HFF-Myc (cell line): ENCODE measurements at regions not wholly inside any gene's neighbourhood (a gene's known extent, or its start where the extent isn't known, plus 50 kb on each side); places are given as distances from the start of the nearest gene placed in this dataset.

Experiments
- DNase-seq: peaks from one replicate; pipeline ENCODE4 v3.0.0-alpha.2; 2011; ENCODE audit warnings: low read depth; ENCODE audit errors: extremely low read depth
- H3K4me3 ChIP-seq: replicated peaks from 2 replicates; pipeline ENCODE4 v1.5.1; 2011; ENCODE audit warnings: low read depth, mild to moderate bottlenecking, control low read depth, low read length
- CTCF ChIP-seq: IDR thresholded peaks from 2 replicates; pipeline ENCODE4 v1.5.1; 2012; ENCODE audit warnings: mild to moderate bottlenecking, low read depth, low read length, control low read depth; ENCODE audit errors: missing control alignments

DNA sequence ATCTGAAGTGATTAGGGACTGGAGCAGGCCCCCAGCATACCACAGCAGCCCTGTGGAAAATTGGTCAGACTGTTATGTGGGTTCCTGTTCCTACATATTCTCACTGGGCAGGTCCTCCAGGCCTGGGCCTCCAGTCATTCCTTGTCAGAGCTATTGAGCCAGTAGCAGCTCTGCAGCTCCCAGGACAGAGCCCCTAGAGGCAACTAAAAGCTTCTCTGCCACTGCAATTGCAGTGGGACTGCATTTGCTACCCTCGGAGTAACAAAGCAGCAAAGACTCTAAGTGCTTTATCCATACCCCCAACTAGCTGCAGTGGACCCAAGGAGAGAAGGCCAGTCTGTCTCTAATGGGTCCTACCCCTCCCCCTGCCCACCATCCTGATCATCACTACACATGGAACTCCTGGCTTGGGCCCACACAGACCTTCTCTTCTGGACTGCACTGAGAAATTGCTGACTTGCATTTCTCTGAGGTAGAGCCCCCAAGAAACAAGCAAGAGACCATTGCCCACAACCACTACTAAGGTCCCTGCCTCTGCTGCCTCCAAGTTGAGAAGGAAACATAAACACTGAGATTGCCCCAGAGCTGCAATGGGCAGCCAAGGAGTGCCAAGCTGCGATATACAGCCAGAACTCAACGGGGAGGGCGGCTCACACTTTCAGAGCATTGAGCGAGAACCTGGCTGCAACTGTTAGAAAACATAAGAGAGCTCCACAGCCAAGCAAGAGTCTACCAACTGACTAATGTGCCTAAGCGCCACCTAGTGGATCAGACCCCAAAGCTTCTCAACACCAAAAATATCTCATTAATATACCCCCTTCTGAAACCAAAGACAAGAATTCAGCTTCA, 738.7 kb upstream of the NDST4 start:
- no peak for DNase-seq
- TF ChIP-seq CTCF: no peak
- H3K4me3 ChIP-seq: no peak overlapping the region

DNA sequence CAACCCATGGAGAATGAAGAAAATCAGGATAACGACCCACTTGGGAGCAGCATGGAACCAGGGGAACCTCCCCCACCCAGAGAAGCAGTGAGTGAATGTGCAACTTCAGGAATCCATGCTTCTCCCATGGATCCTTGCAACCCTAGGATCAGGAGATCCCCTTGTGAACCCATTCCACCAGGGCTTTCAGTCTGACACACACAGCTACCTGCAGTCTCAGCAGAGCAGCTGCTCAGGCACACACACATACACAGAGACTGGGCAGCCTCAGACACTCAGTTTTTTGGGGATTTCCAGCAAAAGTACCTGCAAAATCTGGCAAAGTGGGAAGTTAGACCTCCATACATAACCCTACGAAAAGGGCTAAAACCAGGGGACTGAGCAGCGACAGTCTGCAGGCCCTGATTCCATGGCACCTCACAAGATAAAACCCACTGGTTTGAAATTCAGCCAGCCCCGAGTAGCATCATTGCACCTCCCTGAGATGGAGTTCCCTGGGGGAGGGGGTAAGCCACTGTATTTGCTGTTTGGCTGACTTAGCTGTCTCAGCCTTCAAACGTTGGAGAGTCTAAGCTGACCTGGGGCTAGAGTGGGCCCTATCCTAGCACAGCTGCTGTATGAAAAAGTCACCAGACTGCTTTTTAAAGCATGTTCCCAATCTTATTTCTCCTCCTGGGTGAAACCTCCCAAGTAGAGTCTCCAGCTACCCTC, 737.5 kb upstream of the NDST4 start:
- no peak overlapping the region for H3K4me3 ChIP-seq
- no peak for TF ChIP-seq CTCF
- no peak for DNase-seq

DNA sequence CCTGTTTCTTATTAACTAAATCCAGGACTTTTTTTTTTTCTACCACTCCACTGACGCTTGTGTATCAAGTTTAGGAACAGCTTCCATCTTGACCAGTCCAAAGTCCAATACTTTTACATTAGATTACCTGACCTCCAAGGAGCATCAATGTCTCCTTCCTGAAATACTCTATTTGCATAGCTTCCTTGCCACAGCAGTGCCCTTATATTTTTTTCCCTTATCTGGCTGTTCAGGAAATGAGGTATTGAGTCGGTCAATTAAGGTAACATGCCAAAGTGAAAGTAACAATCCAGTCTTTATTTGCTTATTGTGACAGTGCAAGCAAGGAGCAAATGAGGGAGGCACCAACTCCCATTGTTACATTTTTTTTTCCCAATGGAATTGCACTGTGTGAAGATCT, 730.8 kb upstream of the NDST4 start:
- no peak for DNase-seq
- no peak for TF ChIP-seq CTCF
- H3K4me3 ChIP-seq: no peak overlapping the region

- no peak for DNase-seq
- H3K4me3 ChIP-seq: no peak overlapping the region
- TF ChIP-seq CTCF: no peak
Measured at GRCh38 chr4:115841871-115842270, 728.5 kb upstream of the NDST4 start.

GRCh38 chr4:115834441-115834840, 721.0 kb upstream of the NDST4 start:
- DNase-seq: no peak
- no peak for TF ChIP-seq CTCF
- H3K4me3 ChIP-seq: no peak overlapping the region

GRCh38 chr4:115824630-115825029, 711.2 kb upstream of the NDST4 start:
- DNase-seq: no peak
- no peak for TF ChIP-seq CTCF
- H3K4me3 ChIP-seq: no peak overlapping the region
